Uterus (tissue), 2 donors: ENCODE measurements at regions not wholly inside any gene's neighbourhood (a gene's known extent, or its start where the extent isn't known, plus 50 kb on each side); places are given as distances from the start of the nearest gene placed in this dataset.

Experiments used
- CTCF ChIP-seq, 4 experiments: fragments of 200-600 bp in 2 of 4; fragments of 450-650 bp in 2 of 4; sonication (generic) in 2 of 4; IDR thresholded peaks; one replicate each; pipeline ENCODE4 v1.5.1; 2016 to 2019; ENCODE audit warnings: antibody characterized with exemption in 4 of 4, mild to moderate bottlenecking in 2 of 4, moderate library complexity in 1 of 4
- POLR2A ChIP-seq, 2 donors: fragments of 450-650 bp; IDR thresholded peaks; one replicate each; pipeline ENCODE4 v1.6.1; 2016; ENCODE audit warnings: antibody characterized with exemption in 2 of 2, mild to moderate bottlenecking in 1 of 2, moderate library complexity in 1 of 2

- TF ChIP-seq POLR2A (IDR thresholded peaks at IDR 0.05) (no peak), CTCF (IDR thresholded peaks at IDR 0.05) (no peak)
Measured at GRCh38 chr1:191305370-191305769, 827.7 kb upstream of the BRINP3 start.
